ENCODE measurements at regions not wholly inside any gene's neighbourhood (a gene's known extent, or its start where the extent isn't known, plus 50 kb on each side); places are given as distances from the start of the nearest gene placed in this dataset.
A peak's percentile ranks its signal among the peaks of the same experiment; 100 is the strongest.

GRCh38 chr10:111837985-111838384, 345.6 kb downstream of the GPAM start:
- Mint-ChIP-seq H3K36me3 (no peaks in the 10 kb centered on the region), H3K4me3 (no peak overlapping the region; the same call in 1 of the 2 replicates), H3K27ac (peak overlapping the region; percentile 4; the same call in 1 of the 2 replicates), H3K4me1 (peaks cover 36% of the 10 kb centered on the region), H3K27me3 (ENCODE audit: low read depth) (no peaks in the 10 kb centered on the region), H3K9me3 (peaks cover 13% of the 10 kb centered on the region)
- ChIA-PET CTCF (no interaction called here), POLR2A (no interaction called here)
- TF ChIP-seq STAT6 (CRISPR knock-in tag; conservative IDR thresholded peaks at IDR 0.05; ENCODE audit: low read depth) (no peak), ZNF671 (CRISPR knock-in tag; IDR thresholded peaks at IDR 0.05) (no peak), NFATC4 (CRISPR knock-in tag; IDR thresholded peaks at IDR 0.05) (no peak), ESRRA (CRISPR knock-in tag; IDR thresholded peaks at IDR 0.05; ENCODE audit: borderline replicate concordance) (no peak), ZNF423 (CRISPR knock-in tag; IDR thresholded peaks at IDR 0.05) (peak; percentile 42; the same call in 1 of the 2 replicates), SOX15 (CRISPR knock-in tag; IDR thresholded peaks at IDR 0.05) (no peak), TEAD1 (CRISPR knock-in tag; IDR thresholded peaks at IDR 0.05) (peak; percentile 31; the same call in 1 of the 2 replicates), MYBL2 (CRISPR knock-in tag; IDR thresholded peaks at IDR 0.05) (no peak), PRRX2 (CRISPR knock-in tag; IDR thresholded peaks at IDR 0.05) (no peak), ZNF232 (CRISPR knock-in tag; IDR thresholded peaks at IDR 0.05) (no peak), EMX1 (CRISPR knock-in tag; IDR thresholded peaks at IDR 0.05) (no peak), GTF2I (CRISPR knock-in tag; conservative IDR thresholded peaks at IDR 0.05) (no peak), ZNF263 (CRISPR knock-in tag; IDR thresholded peaks at IDR 0.05; ENCODE audit: low read depth) (no peak)
- TF ChIP-seq, protein P1, sequence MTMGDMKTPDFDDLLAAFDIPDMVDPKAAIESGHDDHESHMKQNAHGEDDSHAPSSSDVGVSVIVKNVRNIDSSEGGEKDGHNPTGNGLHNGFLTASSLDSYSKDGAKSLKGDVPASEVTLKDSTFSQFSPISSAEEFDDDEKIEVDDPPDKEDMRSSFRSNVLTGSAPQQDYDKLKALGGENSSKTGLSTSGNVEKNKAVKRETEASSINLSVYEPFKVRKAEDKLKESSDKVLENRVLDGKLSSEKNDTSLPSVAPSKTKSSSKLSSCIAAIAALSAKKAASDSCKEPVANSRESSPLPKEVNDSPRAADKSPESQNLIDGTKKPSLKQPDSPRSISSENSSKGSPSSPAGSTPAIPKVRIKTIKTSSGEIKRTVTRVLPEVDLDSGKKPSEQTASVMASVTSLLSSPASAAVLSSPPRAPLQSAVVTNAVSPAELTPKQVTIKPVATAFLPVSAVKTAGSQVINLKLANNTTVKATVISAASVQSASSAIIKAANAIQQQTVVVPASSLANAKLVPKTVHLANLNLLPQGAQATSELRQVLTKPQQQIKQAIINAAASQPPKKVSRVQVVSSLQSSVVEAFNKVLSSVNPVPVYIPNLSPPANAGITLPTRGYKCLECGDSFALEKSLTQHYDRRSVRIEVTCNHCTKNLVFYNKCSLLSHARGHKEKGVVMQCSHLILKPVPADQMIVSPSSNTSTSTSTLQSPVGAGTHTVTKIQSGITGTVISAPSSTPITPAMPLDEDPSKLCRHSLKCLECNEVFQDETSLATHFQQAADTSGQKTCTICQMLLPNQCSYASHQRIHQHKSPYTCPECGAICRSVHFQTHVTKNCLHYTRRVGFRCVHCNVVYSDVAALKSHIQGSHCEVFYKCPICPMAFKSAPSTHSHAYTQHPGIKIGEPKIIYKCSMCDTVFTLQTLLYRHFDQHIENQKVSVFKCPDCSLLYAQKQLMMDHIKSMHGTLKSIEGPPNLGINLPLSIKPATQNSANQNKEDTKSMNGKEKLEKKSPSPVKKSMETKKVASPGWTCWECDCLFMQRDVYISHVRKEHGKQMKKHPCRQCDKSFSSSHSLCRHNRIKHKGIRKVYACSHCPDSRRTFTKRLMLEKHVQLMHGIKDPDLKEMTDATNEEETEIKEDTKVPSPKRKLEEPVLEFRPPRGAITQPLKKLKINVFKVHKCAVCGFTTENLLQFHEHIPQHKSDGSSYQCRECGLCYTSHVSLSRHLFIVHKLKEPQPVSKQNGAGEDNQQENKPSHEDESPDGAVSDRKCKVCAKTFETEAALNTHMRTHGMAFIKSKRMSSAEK (CRISPR knock-in tag; IDR thresholded peaks at IDR 0.05; ENCODE audit: borderline replicate concordance) = no peak
- TF ChIP-seq, protein P2, sequence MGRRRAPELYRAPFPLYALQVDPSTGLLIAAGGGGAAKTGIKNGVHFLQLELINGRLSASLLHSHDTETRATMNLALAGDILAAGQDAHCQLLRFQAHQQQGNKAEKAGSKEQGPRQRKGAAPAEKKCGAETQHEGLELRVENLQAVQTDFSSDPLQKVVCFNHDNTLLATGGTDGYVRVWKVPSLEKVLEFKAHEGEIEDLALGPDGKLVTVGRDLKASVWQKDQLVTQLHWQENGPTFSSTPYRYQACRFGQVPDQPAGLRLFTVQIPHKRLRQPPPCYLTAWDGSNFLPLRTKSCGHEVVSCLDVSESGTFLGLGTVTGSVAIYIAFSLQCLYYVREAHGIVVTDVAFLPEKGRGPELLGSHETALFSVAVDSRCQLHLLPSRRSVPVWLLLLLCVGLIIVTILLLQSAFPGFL (CRISPR knock-in tag; IDR thresholded peaks at IDR 0.05; ENCODE audit: borderline replicate concordance) = no peak
- ATAC-seq (peak; percentile 70), DNase-seq (ENCODE audit: low spot score) (no peak)

DNA sequence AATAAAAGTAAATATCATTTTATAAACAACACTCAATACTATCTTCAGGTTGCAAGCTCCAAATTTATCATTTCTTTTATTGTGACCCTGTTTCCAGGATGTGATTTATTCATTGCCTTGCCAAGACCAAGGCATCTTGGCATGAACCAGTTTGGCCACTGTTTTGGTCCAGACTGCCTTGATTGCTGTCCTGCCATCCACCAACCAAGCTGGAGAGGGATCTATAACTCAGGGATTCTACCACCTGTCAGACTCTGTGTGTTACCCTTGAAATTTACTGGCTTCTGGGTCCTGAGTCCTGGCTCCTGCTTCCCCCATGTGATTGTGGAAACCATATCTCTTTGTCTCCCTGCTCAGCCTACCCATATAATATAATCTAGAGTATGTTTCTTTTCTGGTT, 343.0 kb downstream of the GPAM start:
- Mint-ChIP-seq H3K4me1 (peaks cover 32% of the 10 kb centered on the region), H3K36me3 (no peaks in the 10 kb centered on the region; the same call in 1 of the 2 replicates), H3K9me3 (peaks cover 27% of the 10 kb centered on the region), H3K27me3 (ENCODE audit: low read depth) (no peaks in the 10 kb centered on the region), H3K4me3 (no peak overlapping the region), H3K27ac (no peak overlapping the region)
- ATAC-seq (no peak), DNase-seq (ENCODE audit: low spot score) (no peak)
- POLR2A ChIA-PET = no interaction called here
- CTCF ChIA-PET = no interaction called here
- no peak for TF ChIP-seq ZNF281 (CRISPR knock-in tag; IDR thresholded peaks at IDR 0.05)
- no peak for TF ChIP-seq TEAD4 (CRISPR knock-in tag; IDR thresholded peaks at IDR 0.05)
- TF ChIP-seq TEAD1 (CRISPR knock-in tag; IDR thresholded peaks at IDR 0.05) = no peak
- TF ChIP-seq, protein P3, sequence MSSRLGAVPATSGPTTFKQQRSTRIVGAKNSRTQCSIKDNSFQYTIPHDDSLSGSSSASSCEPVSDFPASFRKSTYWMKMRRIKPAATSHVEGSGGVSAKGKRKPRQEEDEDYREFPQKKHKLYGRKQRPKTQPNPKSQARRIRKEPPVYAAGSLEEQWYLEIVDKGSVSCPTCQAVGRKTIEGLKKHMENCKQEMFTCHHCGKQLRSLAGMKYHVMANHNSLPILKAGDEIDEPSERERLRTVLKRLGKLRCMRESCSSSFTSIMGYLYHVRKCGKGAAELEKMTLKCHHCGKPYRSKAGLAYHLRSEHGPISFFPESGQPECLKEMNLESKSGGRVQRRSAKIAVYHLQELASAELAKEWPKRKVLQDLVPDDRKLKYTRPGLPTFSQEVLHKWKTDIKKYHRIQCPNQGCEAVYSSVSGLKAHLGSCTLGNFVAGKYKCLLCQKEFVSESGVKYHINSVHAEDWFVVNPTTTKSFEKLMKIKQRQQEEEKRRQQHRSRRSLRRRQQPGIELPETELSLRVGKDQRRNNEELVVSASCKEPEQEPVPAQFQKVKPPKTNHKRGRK (CRISPR knock-in tag; IDR thresholded peaks at IDR 0.05; ENCODE audit: borderline replicate concordance) = no peak
- TF ChIP-seq, protein P4, sequence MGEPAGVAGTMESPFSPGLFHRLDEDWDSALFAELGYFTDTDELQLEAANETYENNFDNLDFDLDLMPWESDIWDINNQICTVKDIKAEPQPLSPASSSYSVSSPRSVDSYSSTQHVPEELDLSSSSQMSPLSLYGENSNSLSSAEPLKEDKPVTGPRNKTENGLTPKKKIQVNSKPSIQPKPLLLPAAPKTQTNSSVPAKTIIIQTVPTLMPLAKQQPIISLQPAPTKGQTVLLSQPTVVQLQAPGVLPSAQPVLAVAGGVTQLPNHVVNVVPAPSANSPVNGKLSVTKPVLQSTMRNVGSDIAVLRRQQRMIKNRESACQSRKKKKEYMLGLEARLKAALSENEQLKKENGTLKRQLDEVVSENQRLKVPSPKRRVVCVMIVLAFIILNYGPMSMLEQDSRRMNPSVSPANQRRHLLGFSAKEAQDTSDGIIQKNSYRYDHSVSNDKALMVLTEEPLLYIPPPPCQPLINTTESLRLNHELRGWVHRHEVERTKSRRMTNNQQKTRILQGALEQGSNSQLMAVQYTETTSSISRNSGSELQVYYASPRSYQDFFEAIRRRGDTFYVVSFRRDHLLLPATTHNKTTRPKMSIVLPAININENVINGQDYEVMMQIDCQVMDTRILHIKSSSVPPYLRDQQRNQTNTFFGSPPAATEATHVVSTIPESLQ (CRISPR knock-in tag; IDR thresholded peaks at IDR 0.05) = no peak
- TF ChIP-seq E2F4 (CRISPR knock-in tag; IDR thresholded peaks at IDR 0.05; ENCODE audit: borderline replicate concordance, low read depth) = no peak
- no peak for TF ChIP-seq ESRRA (CRISPR knock-in tag; IDR thresholded peaks at IDR 0.05; ENCODE audit: borderline replicate concordance)

All from WTC11 (cell line).